Endothelial cell of umbilical vein (primary cell): ENCODE measurements at regions not wholly inside any gene's neighbourhood (a gene's known extent, or its start where the extent isn't known, plus 50 kb on each side); places are given as distances from the start of the nearest gene placed in this dataset.

ENCODE experiments used
- BruUV-seq: library from RNA; stranded (reverse); fragments of 400-500 nt; replicated peaks from 2 replicates; lab custom pipeline; 2021; lab: Mats Ljungman, UMichigan
- CTCF ChIA-PET: fragments of 300-600, 350-600 bp; sonication (Branson Sonifier 250); formaldehyde crosslinking; loops from one replicate; lab custom pipeline; 2021; ENCODE audit warnings: antibody characterized with exemption, inconsistent platforms; lab: Charles Lee
- POLR2A ChIA-PET: fragments of 300-600, 350-600 bp; sonication (Branson Sonifier 250); formaldehyde crosslinking; loops from one replicate; lab custom pipeline; 2021; ENCODE audit warnings: antibody characterized with exemption, inconsistent platforms; lab: Charles Lee
- DNase-seq: peaks from one replicate; pipeline ENCODE4 v3.0.0-alpha.2; 2011; ENCODE audit warnings: low read depth, low spot score
- FAIRE-seq: peaks from 2 replicates; lab custom pipeline; 2011; peaks lifted over from hg19 to GRCh38; lab: Jason Lieb, UNC
- H2AFZ ChIP-seq: 2 replicates; pipeline ENCODE4 v1.6.0; 2012; ENCODE audit warnings: low read depth, low read length, control low read depth, inconsistent platforms
- H3K27ac ChIP-seq: 2 replicates; pipeline ENCODE4 v1.5.1; 2011; ENCODE audit warnings: low read depth, mild to moderate bottlenecking, control low read depth, low read length, moderate library complexity; ENCODE audit not compliant: insufficient read depth
- H3K27me3 ChIP-seq, 2 experiments: 2 replicates each; pipeline versions ENCODE4 v1.6.0 to v1.6.1; 2011; ENCODE audit warnings: low read length in 2 of 2, mixed read lengths in 1 of 2; ENCODE audit not compliant: control insufficient read depth in 2 of 2, insufficient read depth in 2 of 2
- H3K36me3 ChIP-seq, 2 experiments: 2 replicates in 1 of 2; 3 replicates in 1 of 2; pipeline ENCODE4 v1.5.1; 2011; ENCODE audit warnings: low read length in 2 of 2, mild to moderate bottlenecking in 1 of 2, moderate library complexity in 1 of 2; ENCODE audit not compliant: control insufficient read depth in 2 of 2, insufficient read depth in 2 of 2; ENCODE audit errors: extremely low read depth in 1 of 2
- H3K4me1 ChIP-seq: 3 replicates; pipeline ENCODE4 v1.5.1; 2011; ENCODE audit warnings: mild to moderate bottlenecking, low read length; ENCODE audit not compliant: control insufficient read depth, insufficient read depth; ENCODE audit errors: extremely low read depth
- H3K4me2 ChIP-seq: 2 replicates; pipeline ENCODE4 v1.6.1; 2011; ENCODE audit warnings: low read length, control low read depth, mixed read lengths; ENCODE audit not compliant: insufficient read depth
- H3K4me3 ChIP-seq, 3 experiments: fragments of 200-600 bp in 1 of 3; sonication (generic), shearing (Covaris generic) in 1 of 3; replicated peaks in 1 of 3; 2 replicates each; pipeline ENCODE4 v1.5.1; 2011 to 2016; ENCODE audit warnings: control low read depth in 3 of 3, low read length in 3 of 3, mild to moderate bottlenecking in 2 of 3, inconsistent platforms in 1 of 3, low read depth in 1 of 3, moderate library complexity in 1 of 3; ENCODE audit not compliant: insufficient read depth in 1 of 3
- H3K79me2 ChIP-seq: 2 replicates; pipeline ENCODE4 v1.6.0; 2012; ENCODE audit warnings: low read length, inconsistent platforms; ENCODE audit not compliant: control insufficient read depth, insufficient read depth
- H3K9ac ChIP-seq: replicated peaks from 2 replicates; pipeline ENCODE3; 2011; ENCODE audit warnings: low read length, control low read depth; ENCODE audit not compliant: insufficient read depth; ENCODE audit errors: extremely low read depth
- H3K9me1 ChIP-seq: replicated peaks from 3 replicates; pipeline ENCODE4 v1.6.0; 2011; ENCODE audit warnings: mild to moderate bottlenecking, low read length; ENCODE audit not compliant: control insufficient read depth, insufficient read depth; ENCODE audit errors: extremely low read depth
- H3K9me3 ChIP-seq: replicated peaks from 2 replicates; pipeline ENCODE4 v1.5.1; 2012; ENCODE audit warnings: low read length, inconsistent platforms; ENCODE audit not compliant: control insufficient read depth, insufficient read depth
- H4K20me1 ChIP-seq: replicated peaks from 2 replicates; pipeline ENCODE3; 2011; ENCODE audit warnings: mild to moderate bottlenecking, low read length; ENCODE audit not compliant: control insufficient read depth, insufficient read depth; ENCODE audit errors: extremely low read depth
- EZH2 ChIP-seq: IDR thresholded peaks from 2 replicates; pipeline ENCODE4 v1.6.1; 2012; ENCODE audit warnings: borderline replicate concordance, low read depth, mild to moderate bottlenecking, moderate library complexity, low read length, inconsistent platforms; ENCODE audit not compliant: severe bottlenecking
- FOS ChIP-seq: IDR thresholded peaks from 2 replicates; pipeline ENCODE4 v1.6.1; 2011; ENCODE audit warnings: mild to moderate bottlenecking, low read length, moderate library complexity, borderline replicate concordance; ENCODE audit not compliant: insufficient read depth
- GATA2 ChIP-seq: IDR thresholded peaks from 2 replicates; pipeline ENCODE4 v1.7.0; 2011; ENCODE audit warnings: low read depth, mild to moderate bottlenecking, moderate library complexity, mixed read lengths, low read length; ENCODE audit not compliant: insufficient read length, insufficient read depth
- JUN ChIP-seq: IDR thresholded peaks from 2 replicates; pipeline ENCODE4 v1.6.1; 2011; ENCODE audit warnings: borderline replicate concordance, low read depth; ENCODE audit not compliant: insufficient read length, insufficient read depth
- MAX ChIP-seq: IDR thresholded peaks from 2 replicates; pipeline ENCODE4 v1.6.1; 2011; ENCODE audit not compliant: insufficient read depth, insufficient read length
- MYC ChIP-seq: IDR thresholded peaks from one replicate; pipeline ENCODE4 v1.6.1; 2011; ENCODE audit warnings: mild to moderate bottlenecking, low read depth, low read length
- POLR2A ChIP-seq: IDR thresholded peaks from 2 replicates; pipeline ENCODE4 v1.6.1; 2012; ENCODE audit warnings: low read depth, mild to moderate bottlenecking, control low read depth, low read length
- POLR2AphosphoS5 ChIP-seq: IDR thresholded peaks from 2 replicates; pipeline ENCODE4 v1.6.1; 2012; ENCODE audit warnings: low read depth, mild to moderate bottlenecking, control low read depth, low read length, moderate library complexity; ENCODE audit not compliant: insufficient read depth
- dilution Hi-C: fragments of 300-500 bp; cut with MboI; formaldehyde crosslinking; loops from one replicate; pipeline ENCODE4 v1.15.0; 2019; ENCODE audit warnings: low sequenced_read_pairs; ENCODE audit not compliant: extremely low pct_ligation_motif_present
- intact Hi-C: fragments of 100-400 bp; cut with micrococcal nuclease; formaldehyde crosslinking; loops from one replicate; pipeline ENCODE4 v1.10.0; 2022
- TF ChIP-seq, protein P1 (sequence below), 2 donors: IDR thresholded peaks; 1 replicate in 1 of 2; 2 replicates in 1 of 2; pipeline ENCODE4 v1.5.1; 2011; ENCODE audit warnings: low read length in 2 of 2, mild to moderate bottlenecking in 2 of 2, moderate library complexity in 2 of 2, control low read depth in 1 of 2, inconsistent platforms in 1 of 2, low read depth in 1 of 2; ENCODE audit not compliant: insufficient read depth in 1 of 2; ENCODE audit errors: extremely low read depth in 1 of 2

DNA sequence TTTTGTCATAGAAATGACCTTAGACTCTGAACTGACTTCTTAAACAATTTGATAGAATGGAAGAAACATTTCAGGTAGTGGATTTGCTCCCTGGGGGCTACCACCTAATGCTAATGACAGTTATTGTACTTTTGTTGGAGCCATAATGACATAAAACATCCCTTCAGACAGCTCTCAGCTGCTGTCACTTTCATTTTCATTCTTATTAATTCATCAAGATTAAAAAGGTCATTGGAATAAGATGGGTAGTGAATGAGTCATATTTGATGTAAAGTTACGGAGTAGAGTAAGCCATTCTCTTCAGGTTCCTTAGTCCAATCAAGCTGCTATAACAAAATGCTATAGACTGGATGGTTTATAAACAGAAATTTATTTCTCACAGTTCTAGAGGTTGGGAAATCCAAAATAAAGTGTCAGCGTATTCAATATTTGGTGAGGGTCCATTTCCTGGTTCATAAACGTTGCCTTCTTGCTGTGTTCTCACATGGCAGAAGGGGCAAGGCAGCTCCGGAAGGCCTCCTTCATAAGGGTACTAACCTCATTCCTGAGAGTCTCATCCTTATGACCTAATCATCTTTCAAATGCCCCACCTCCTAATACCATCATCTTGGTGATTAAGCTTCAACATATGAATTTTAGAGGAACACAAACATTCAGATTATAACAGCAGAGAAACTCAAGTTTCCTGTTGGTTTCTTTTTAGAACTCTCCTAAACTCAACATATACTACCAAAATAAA lies 268.5 kb downstream of the ARAP2 start:
- Histone ChIP-seq H3K4me2 (no peak overlapping the region), H4K20me1 (no peaks in the 10 kb centered on the region), H3K4me3 (no peak overlapping the region), H3K36me3 (no peaks in the 10 kb centered on the region), H3K9ac (no peak overlapping the region), H3K9me3 (no peaks in the 10 kb centered on the region), H3K79me2 (no peaks in the 10 kb centered on the region), H3K27ac (no peak overlapping the region), H3K4me1 (no peaks in the 10 kb centered on the region), H3K27me3 (no peaks in the 10 kb centered on the region), H3K9me1 (no peaks in the 10 kb centered on the region), H2AFZ (no peak overlapping the region)
- ChIA-PET CTCF (no interaction called here), POLR2A (no interaction called here)
- TF ChIP-seq JUN (no peak), EZH2 (no peak), MAX (no peak), POLR2A (no peak), FOS (no peak), POLR2AphosphoS5 (no peak), GATA2 (no peak), MYC (no peak)
- TF ChIP-seq, protein P1, sequence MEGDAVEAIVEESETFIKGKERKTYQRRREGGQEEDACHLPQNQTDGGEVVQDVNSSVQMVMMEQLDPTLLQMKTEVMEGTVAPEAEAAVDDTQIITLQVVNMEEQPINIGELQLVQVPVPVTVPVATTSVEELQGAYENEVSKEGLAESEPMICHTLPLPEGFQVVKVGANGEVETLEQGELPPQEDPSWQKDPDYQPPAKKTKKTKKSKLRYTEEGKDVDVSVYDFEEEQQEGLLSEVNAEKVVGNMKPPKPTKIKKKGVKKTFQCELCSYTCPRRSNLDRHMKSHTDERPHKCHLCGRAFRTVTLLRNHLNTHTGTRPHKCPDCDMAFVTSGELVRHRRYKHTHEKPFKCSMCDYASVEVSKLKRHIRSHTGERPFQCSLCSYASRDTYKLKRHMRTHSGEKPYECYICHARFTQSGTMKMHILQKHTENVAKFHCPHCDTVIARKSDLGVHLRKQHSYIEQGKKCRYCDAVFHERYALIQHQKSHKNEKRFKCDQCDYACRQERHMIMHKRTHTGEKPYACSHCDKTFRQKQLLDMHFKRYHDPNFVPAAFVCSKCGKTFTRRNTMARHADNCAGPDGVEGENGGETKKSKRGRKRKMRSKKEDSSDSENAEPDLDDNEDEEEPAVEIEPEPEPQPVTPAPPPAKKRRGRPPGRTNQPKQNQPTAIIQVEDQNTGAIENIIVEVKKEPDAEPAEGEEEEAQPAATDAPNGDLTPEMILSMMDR (IDR thresholded peaks at IDR 0.05; ENCODE audit: extremely low read depth in 1 of 2, insufficient read depth in 1 of 2, low read depth in 1 of 2, low read length in 2 of 2): no peak
- intact Hi-C loops: no loop called here
- DNase-seq (no peak), FAIRE-seq (no peak)
- BruUV-seq: no TSS peak
- dilution Hi-C loops: no loop called here
